ENCODE measurements at regions not wholly inside any gene's neighbourhood (a gene's known extent, or its start where the extent isn't known, plus 50 kb on each side); places are given as distances from the start of the nearest gene placed in this dataset.

DNA sequence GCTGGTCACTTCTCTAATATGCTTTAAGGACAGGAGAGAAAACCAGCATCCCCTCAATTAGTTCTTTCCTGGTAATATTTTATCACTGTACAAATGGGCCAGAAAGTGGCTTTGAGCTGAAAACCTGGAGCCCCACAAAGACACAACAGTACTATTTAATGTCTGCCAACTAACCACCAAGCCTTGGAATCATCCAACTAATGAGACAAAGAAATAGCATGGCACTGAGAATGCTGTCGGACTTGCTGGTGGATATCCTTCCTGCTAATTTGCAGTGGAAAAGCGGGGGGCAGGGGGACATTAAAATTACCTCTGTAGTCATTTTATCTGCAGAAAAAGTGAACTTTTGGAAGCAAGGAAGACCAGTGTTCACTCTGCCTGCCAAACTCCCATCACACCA is 288.5 kb downstream of the KBTBD8 start:
- TF ChIP-seq, protein P1, sequence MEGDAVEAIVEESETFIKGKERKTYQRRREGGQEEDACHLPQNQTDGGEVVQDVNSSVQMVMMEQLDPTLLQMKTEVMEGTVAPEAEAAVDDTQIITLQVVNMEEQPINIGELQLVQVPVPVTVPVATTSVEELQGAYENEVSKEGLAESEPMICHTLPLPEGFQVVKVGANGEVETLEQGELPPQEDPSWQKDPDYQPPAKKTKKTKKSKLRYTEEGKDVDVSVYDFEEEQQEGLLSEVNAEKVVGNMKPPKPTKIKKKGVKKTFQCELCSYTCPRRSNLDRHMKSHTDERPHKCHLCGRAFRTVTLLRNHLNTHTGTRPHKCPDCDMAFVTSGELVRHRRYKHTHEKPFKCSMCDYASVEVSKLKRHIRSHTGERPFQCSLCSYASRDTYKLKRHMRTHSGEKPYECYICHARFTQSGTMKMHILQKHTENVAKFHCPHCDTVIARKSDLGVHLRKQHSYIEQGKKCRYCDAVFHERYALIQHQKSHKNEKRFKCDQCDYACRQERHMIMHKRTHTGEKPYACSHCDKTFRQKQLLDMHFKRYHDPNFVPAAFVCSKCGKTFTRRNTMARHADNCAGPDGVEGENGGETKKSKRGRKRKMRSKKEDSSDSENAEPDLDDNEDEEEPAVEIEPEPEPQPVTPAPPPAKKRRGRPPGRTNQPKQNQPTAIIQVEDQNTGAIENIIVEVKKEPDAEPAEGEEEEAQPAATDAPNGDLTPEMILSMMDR (IDR thresholded peaks at IDR 0.05): no peak
- no peak for TF ChIP-seq POLR2A (IDR thresholded peaks at IDR 0.05)

All from lower leg skin (tissue), 3 donors.